WTC11 (cell line): ENCODE measurements at regions not wholly inside any gene's neighbourhood (a gene's known extent, or its start where the extent isn't known, plus 50 kb on each side); places are given as distances from the start of the nearest gene placed in this dataset.
A peak's percentile ranks its signal among the peaks of the same experiment; 100 is the strongest.

Source experiments
- ATAC-seq: fragments of 200-7000 bp; cut with Tn5 transposase; 2 replicates; pipeline ENCODE4 v1.10.0; 2021; ENCODE audit warnings: mild to moderate bottlenecking, moderate library complexity
- CTCF ChIA-PET: fragments of 300-600 bp; sonication (Branson Sonifier 250); formaldehyde crosslinking; loops from one replicate; lab custom pipeline; 2021; ENCODE audit warnings: antibody characterized with exemption; lab: Charles Lee
- POLR2A ChIA-PET: fragments of 350-600 bp; sonication (Branson Sonifier 250); formaldehyde crosslinking; loops from one replicate; lab custom pipeline; 2021; ENCODE audit warnings: antibody characterized with exemption; lab: Charles Lee
- DNase-seq: peaks from one replicate; pipeline ENCODE4 v3.0.0; 2021; ENCODE audit warnings: low spot score
- H3K27ac Mint-ChIP-seq: 2 replicates; pipeline ENCODE4 v1.8.0; 2021; ENCODE audit warnings: mixed read lengths
- H3K27me3 Mint-ChIP-seq: 2 replicates; pipeline ENCODE4 v1.8.0; 2021; ENCODE audit warnings: low read depth, mild to moderate bottlenecking, moderate library complexity, mixed read lengths
- H3K36me3 Mint-ChIP-seq: 2 replicates; pipeline ENCODE4 v1.8.0; 2021; ENCODE audit warnings: mixed read lengths
- H3K4me1 Mint-ChIP-seq: 2 replicates; pipeline ENCODE4 v1.8.0; 2022; ENCODE audit warnings: mixed read lengths
- H3K4me3 Mint-ChIP-seq: 2 replicates; pipeline ENCODE4 v1.8.0; 2021; ENCODE audit warnings: mild to moderate bottlenecking, moderate library complexity, mixed read lengths
- H3K9me3 Mint-ChIP-seq: 2 replicates; pipeline ENCODE4 v1.8.0; 2021; ENCODE audit warnings: mixed read lengths
- CBFB ChIP-seq: sonication (generic); formaldehyde crosslinking; IDR thresholded peaks from 2 replicates; pipeline ENCODE4 v1.8.1; 2022; ENCODE audit warnings: mild to moderate bottlenecking, low read depth, missing genetic modification reagents
- CREM ChIP-seq: sonication (generic); formaldehyde crosslinking; IDR thresholded peaks from 2 replicates; pipeline ENCODE4 v1.8.1; 2022; ENCODE audit warnings: mild to moderate bottlenecking, missing genetic modification reagents, moderate library complexity
- CTCF ChIP-seq: fragments of 200-600 bp; IDR thresholded peaks from 2 replicates; pipeline ENCODE4 v1.8.0; 2022; ENCODE audit warnings: antibody characterized with exemption
- GRHL2 ChIP-seq: fragments of 250-450 bp; sonication (Bioruptor Pico); IDR thresholded peaks from 2 replicates; pipeline ENCODE4 v1.8.0; 2022; ENCODE audit warnings: mild to moderate bottlenecking, moderate library complexity; ENCODE audit not compliant: insufficient replicate concordance, severe bottlenecking
- MAX ChIP-seq: sonication (generic); formaldehyde crosslinking; IDR thresholded peaks from 2 replicates; pipeline ENCODE4 v1.8.0; 2022; ENCODE audit warnings: mild to moderate bottlenecking, missing genetic modification reagents
- MYBL2 ChIP-seq: sonication (generic); formaldehyde crosslinking; IDR thresholded peaks from 2 replicates; pipeline ENCODE4 v1.8.1; 2023; ENCODE audit warnings: mild to moderate bottlenecking, moderate library complexity, missing genetic modification reagents
- NFATC4 ChIP-seq: fragments of 250-450 bp; sonication (Bioruptor Pico); IDR thresholded peaks from 2 replicates; pipeline ENCODE4 v1.9.0; 2021; ENCODE audit warnings: mild to moderate bottlenecking
- OVOL2 ChIP-seq: fragments of 250-450 bp; sonication (Bioruptor Pico); IDR thresholded peaks from 2 replicates; pipeline ENCODE4 v1.9.0; 2021; ENCODE audit warnings: mild to moderate bottlenecking, borderline replicate concordance
- SOX15 ChIP-seq: fragments of 250-450 bp; sonication (Bioruptor Pico); IDR thresholded peaks from 2 replicates; pipeline ENCODE4 v1.9.0; 2021; ENCODE audit warnings: mild to moderate bottlenecking
- USF1 ChIP-seq: sonication (generic); formaldehyde crosslinking; IDR thresholded peaks from 2 replicates; pipeline ENCODE4 v1.8.0; 2022; ENCODE audit warnings: mild to moderate bottlenecking, missing genetic modification reagents
- ZBTB43 ChIP-seq: sonication (generic); formaldehyde crosslinking; IDR thresholded peaks from 2 replicates; pipeline ENCODE4 v1.8.1; 2023; ENCODE audit warnings: mild to moderate bottlenecking, missing genetic modification reagents
- ZMAT4 ChIP-seq: fragments of 250-450 bp; sonication (Bioruptor Pico); IDR thresholded peaks from 2 replicates; pipeline ENCODE4 v1.9.0; 2021; ENCODE audit warnings: mild to moderate bottlenecking
- ZNF219 ChIP-seq: sonication (generic); formaldehyde crosslinking; IDR thresholded peaks from 2 replicates; pipeline ENCODE4 v1.8.0; 2023; ENCODE audit warnings: missing genetic modification reagents, mild to moderate bottlenecking, borderline replicate concordance
- ZNF281 ChIP-seq: sonication (generic); formaldehyde crosslinking; IDR thresholded peaks from 2 replicates; pipeline ENCODE4 v1.8.0; 2023; ENCODE audit warnings: mild to moderate bottlenecking, missing genetic modification reagents
- ZNF423 ChIP-seq: fragments of 250-450 bp; sonication (Bioruptor Pico); IDR thresholded peaks from 2 replicates; pipeline ENCODE4 v2.1.2; 2022; ENCODE audit warnings: mild to moderate bottlenecking, moderate library complexity
- ZNF532 ChIP-seq: fragments of 250-450 bp; sonication (Bioruptor Pico); IDR thresholded peaks from 2 replicates; pipeline ENCODE4 v1.9.0; 2021; ENCODE audit warnings: mild to moderate bottlenecking, borderline replicate concordance

- Mint-ChIP-seq H3K4me1 (no peaks in the 10 kb centered on the region), H3K36me3 (no peaks in the 10 kb centered on the region), H3K27ac (no peak overlapping the region), H3K27me3 (no peaks in the 10 kb centered on the region), H3K4me3 (no peak overlapping the region), H3K9me3 (no peaks in the 10 kb centered on the region)
- CTCF ChIA-PET, result no interaction called here
- POLR2A ChIA-PET, result no interaction called here
- ATAC-seq, result no peak
- DNase-seq, result no peak
- TF ChIP-seq CBFB (CRISPR knock-in tag) (no peak), ZBTB43 (CRISPR knock-in tag) (no peak)
- TF ChIP-seq, all 79 proteins: peak for 0
Measured at GRCh38 chr3:103372031-103372430, 937.2 kb downstream of the ZPLD1 start.

- H3K27me3 Mint-ChIP-seq, result no peaks in the 10 kb centered on the region
- H3K4me1 Mint-ChIP-seq, result peaks cover 3% of the 10 kb centered on the region; the same call in 1 of the 2 replicates
- ATAC-seq (no peak), DNase-seq (no peak)
- POLR2A ChIA-PET, result no interaction called here
- H3K4me3 Mint-ChIP-seq, result no peak overlapping the region
- no peaks in the 10 kb centered on the region for H3K36me3 Mint-ChIP-seq
- TF ChIP-seq ZNF281 (CRISPR knock-in tag) (no peak), CREM (CRISPR knock-in tag) (no peak)
- TF ChIP-seq, all 79 proteins: peak for 0
- Mint-ChIP-seq H3K27ac (no peak overlapping the region), H3K9me3 (no peaks in the 10 kb centered on the region)
- CTCF ChIA-PET, result interaction anchor here (0.6 kb wide), 1 partner anchor 707 kb away, joined by 3 read pairs; no protein-coding TSS in a partner anchor
Measured at GRCh38 chr3:103380391-103380790, 945.6 kb downstream of the ZPLD1 start.

GRCh38 chr3:103381296-103382079, 946.7 kb downstream of the ZPLD1 start:
- DNase-seq (no peak), ATAC-seq (peak; percentile 28; the same call in 1 of the 2 replicates)
- peaks cover 3% of the 10 kb centered on the region; the same call in 1 of the 2 replicates for H3K4me1 Mint-ChIP-seq
- ChIA-PET CTCF (interaction anchor here (0.7 kb wide), 2 partner anchors 29 to 227 kb away, joined by 3 to 5 read pairs; no protein-coding TSS in a partner anchor), POLR2A (no interaction called here)
- no peaks in the 10 kb centered on the region for H3K27me3 Mint-ChIP-seq
- H3K36me3 Mint-ChIP-seq, result no peaks in the 10 kb centered on the region
- H3K4me3 Mint-ChIP-seq, result no peak overlapping the region
- TF ChIP-seq MAX (CRISPR knock-in tag) (no peak), ZNF423 (CRISPR knock-in tag) (no peak), ZNF219 (no peak), OVOL2 (CRISPR knock-in tag) (no peak), GRHL2 (CRISPR knock-in tag) (no peak), CTCF (no peak), ZMAT4 (CRISPR knock-in tag) (no peak), NFATC4 (CRISPR knock-in tag) (no peak), MYBL2 (no peak), SOX15 (no peak), CREM (CRISPR knock-in tag) (no peak), ZNF532 (no peak), USF1 (CRISPR knock-in tag) (no peak)
- 0 out of 2 replicates have a peak overlapping the region, but pooled peaks have one; percentile 57 for H3K27ac Mint-ChIP-seq
- no peaks in the 10 kb centered on the region for H3K9me3 Mint-ChIP-seq
